ENCODE measurements at regions not wholly inside any gene's neighbourhood (a gene's known extent, or its start where the extent isn't known, plus 50 kb on each side); places are given as distances from the start of the nearest gene placed in this dataset.
"Not testable (repeated sequence)": the region's sequence is repeated elsewhere in the genome, so short reads cannot be mapped to it uniquely, and the experiment has no call there.

- H3K4me3 ChIP-seq (ENCODE audit: control insufficient read depth in 1 of 2, extremely low read depth in 1 of 2, low read length in 1 of 2), result no peak overlapping the region
- Mint-ChIP-seq H3K4me3 (no peak overlapping the region), H3K9me3 (peaks cover 7 to 23% (median 14%) of the 10 kb centered on the region in 3 donors), H3K27ac (no peak overlapping the region), H3K27me3 (no peaks in the 10 kb centered on the region), H3K4me1 (no peaks in the 10 kb centered on the region), H3K36me3 (no peaks in the 10 kb centered on the region)
- no peak overlapping the region for H3K27ac ChIP-seq (ENCODE audit: low read length)
- ATAC-seq (replicated peaks in 1 of 4) (no peak), DNase-seq (no peak)
- no peaks in the 10 kb centered on the region for H3K4me1 ChIP-seq (ENCODE audit: control insufficient read depth in 1 of 2, extremely low read depth in 1 of 2, insufficient read depth in 2 of 2, low read length in 2 of 2)
- H3K36me3 ChIP-seq (ENCODE audit: control insufficient read depth in 2 of 2, extremely low read depth in 1 of 2, insufficient read depth in 1 of 2, low read length in 1 of 2), result no peaks in the 10 kb centered on the region
- ChIA-PET CTCF (no interaction called here), POLR2A (no interaction called here)
- no peaks in the 10 kb centered on the region for H3K27me3 ChIP-seq (replicated peaks in 1 of 2; ENCODE audit: control insufficient read depth in 2 of 2, extremely low read depth in 1 of 2, insufficient read depth in 2 of 2, low read length in 1 of 2)
- WGBS (ENCODE audit: insufficient coverage), result 86% methylated on average over 6 of the region's 16 CpGs
- no peaks in the 10 kb centered on the region for H3K9me3 ChIP-seq
Observed at GRCh38 chr7:68185631-68186456, 1189.2 kb downstream of the TYW1 start.

GRCh38 chr7:68187532-68187931, 1190.9 kb downstream of the TYW1 start:
- POLR2A ChIA-PET, result no interaction called here
- H3K4me1 Mint-ChIP-seq, result no peaks in the 10 kb centered on the region

GRCh38 chr7:68192941-68193340, 1196.3 kb downstream of the TYW1 start:
- Histone ChIP-seq H3K27ac (ENCODE audit: low read length) (no peak overlapping the region), H3K36me3 (ENCODE audit: control insufficient read depth in 2 of 2, extremely low read depth in 1 of 2, insufficient read depth in 1 of 2, low read length in 1 of 2) (no peaks in the 10 kb centered on the region), H3K4me3 (ENCODE audit: control insufficient read depth in 1 of 2, extremely low read depth in 1 of 2, low read length in 1 of 2) (no peak overlapping the region), H3K4me1 (ENCODE audit: control insufficient read depth in 1 of 2, extremely low read depth in 1 of 2, insufficient read depth in 2 of 2, low read length in 2 of 2) (no peaks in the 10 kb centered on the region), H3K27me3 (replicated peaks in 1 of 2; ENCODE audit: control insufficient read depth in 2 of 2, extremely low read depth in 1 of 2, insufficient read depth in 2 of 2, low read length in 1 of 2) (no peaks in the 10 kb centered on the region), H3K9me3 (peaks cover under 1% of the 10 kb centered on the region)
- Mint-ChIP-seq H3K27me3 (no peaks in the 10 kb centered on the region), H3K4me3 (no peak overlapping the region), H3K9me3 (peaks cover 8 to 25% (median 21%) of the 10 kb centered on the region in 3 donors), H3K4me1 (no peaks in the 10 kb centered on the region), H3K27ac (no peak overlapping the region), H3K36me3 (no peaks in the 10 kb centered on the region)
- 72% methylated on average over 5 of the region's 5 CpGs for WGBS (ENCODE audit: insufficient coverage)
- POLR2A ChIA-PET, result no interaction called here
- CTCF ChIA-PET, result no interaction called here
- DNase-seq (no peak), ATAC-seq (replicated peaks in 1 of 4) (no peak)

More at GRCh38 chr7:68187532-68187931, 1190.9 kb downstream of the TYW1 start:
- WGBS (ENCODE audit: insufficient coverage), result 87% methylated on average over 6 of the region's 7 CpGs
- CTCF ChIA-PET, result no interaction called here
- Mint-ChIP-seq H3K27ac (no peak overlapping the region), H3K36me3 (no peaks in the 10 kb centered on the region), H3K9me3 (peaks cover 4 to 33% (median 17%) of the 10 kb centered on the region in 3 donors), H3K4me3 (no peak overlapping the region), H3K27me3 (no peaks in the 10 kb centered on the region)
- ATAC-seq (replicated peaks in 1 of 4), result no peak
- H3K27me3 ChIP-seq (replicated peaks in 1 of 2; ENCODE audit: control insufficient read depth in 2 of 2, extremely low read depth in 1 of 2, insufficient read depth in 2 of 2, low read length in 1 of 2), result no peaks in the 10 kb centered on the region
- H3K27ac ChIP-seq (ENCODE audit: low read length), result no peak overlapping the region
- H3K4me3 ChIP-seq (ENCODE audit: control insufficient read depth in 1 of 2, extremely low read depth in 1 of 2, low read length in 1 of 2), result no peak overlapping the region
- DNase-seq, result no peak
- H3K9me3 ChIP-seq, result no peaks in the 10 kb centered on the region
- H3K4me1 ChIP-seq (ENCODE audit: control insufficient read depth in 1 of 2, extremely low read depth in 1 of 2, insufficient read depth in 2 of 2, low read length in 2 of 2), result no peaks in the 10 kb centered on the region
- no peaks in the 10 kb centered on the region for H3K36me3 ChIP-seq (ENCODE audit: control insufficient read depth in 2 of 2, extremely low read depth in 1 of 2, insufficient read depth in 1 of 2, low read length in 1 of 2)

- peaks cover 13 to 26% (median 19%) of the 10 kb centered on the region in 3 donors for H3K9me3 Mint-ChIP-seq
Observed at GRCh38 chr7:68195642-68196041, 1199.0 kb downstream of the TYW1 start.

GRCh38 chr7:68200051-68200670, 1203.5 kb downstream of the TYW1 start:
- CTCF ChIA-PET, result no interaction called here
- H3K9me3 Mint-ChIP-seq, result peaks cover 20 to 23% (median 22%) of the 10 kb centered on the region in 3 donors
- Histone ChIP-seq H3K36me3 (ENCODE audit: control insufficient read depth in 2 of 2, extremely low read depth in 1 of 2, insufficient read depth in 1 of 2, low read length in 1 of 2) (no peaks in the 10 kb centered on the region), H3K27me3 (replicated peaks in 1 of 2; ENCODE audit: control insufficient read depth in 2 of 2, extremely low read depth in 1 of 2, insufficient read depth in 2 of 2, low read length in 1 of 2) (no peaks in the 10 kb centered on the region), H3K9me3 (peaks cover 2% of the 10 kb centered on the region), H3K4me3 (ENCODE audit: control insufficient read depth in 1 of 2, extremely low read depth in 1 of 2, low read length in 1 of 2) (no peak overlapping the region), H3K4me1 (ENCODE audit: control insufficient read depth in 1 of 2, extremely low read depth in 1 of 2, insufficient read depth in 2 of 2, low read length in 2 of 2) (no peaks in the 10 kb centered on the region), H3K27ac (ENCODE audit: low read length) (no peak overlapping the region)
- H3K4me1 Mint-ChIP-seq, result no peaks in the 10 kb centered on the region
- DNase-seq, result no peak
- H3K36me3 Mint-ChIP-seq, result no peaks in the 10 kb centered on the region
- WGBS (ENCODE audit: insufficient coverage), result 74% methylated on average over 7 of the region's 12 CpGs
- no peak for ATAC-seq (replicated peaks in 1 of 4)
- no peak overlapping the region for H3K27ac Mint-ChIP-seq
- no peaks in the 10 kb centered on the region for H3K27me3 Mint-ChIP-seq
- H3K4me3 Mint-ChIP-seq, result no peak overlapping the region
- POLR2A ChIA-PET, result no interaction called here

More at GRCh38 chr7:68195642-68196041, 1199.0 kb downstream of the TYW1 start:
- H3K4me3 ChIP-seq (ENCODE audit: control insufficient read depth in 1 of 2, extremely low read depth in 1 of 2, low read length in 1 of 2); H3K9me3 ChIP-seq; H3K27ac Mint-ChIP-seq; H3K27me3 Mint-ChIP-seq; H3K36me3 ChIP-seq (ENCODE audit: control insufficient read depth in 2 of 2, extremely low read depth in 1 of 2, insufficient read depth in 1 of 2, low read length in 1 of 2); DNase-seq; H3K4me1 ChIP-seq (ENCODE audit: control insufficient read depth in 1 of 2, extremely low read depth in 1 of 2, insufficient read depth in 2 of 2, low read length in 2 of 2); ATAC-seq (replicated peaks in 1 of 4); H3K4me3 Mint-ChIP-seq; H3K4me1 Mint-ChIP-seq; CTCF ChIA-PET; H3K27me3 ChIP-seq (replicated peaks in 1 of 2; ENCODE audit: control insufficient read depth in 2 of 2, extremely low read depth in 1 of 2, insufficient read depth in 2 of 2, low read length in 1 of 2); H3K27ac ChIP-seq (ENCODE audit: low read length); POLR2A ChIA-PET; H3K36me3 Mint-ChIP-seq: not testable (repeated sequence)
- no CpG with 5 or more reads among the region's 2 CpGs for WGBS (ENCODE audit: insufficient coverage)

- no peaks in the 10 kb centered on the region for H3K27me3 Mint-ChIP-seq
- no peaks in the 10 kb centered on the region for H3K4me1 Mint-ChIP-seq
- H3K9me3 Mint-ChIP-seq, result peaks cover 17 to 20% (median 18%) of the 10 kb centered on the region in 3 donors
- CTCF ChIA-PET, result no interaction called here
- no peak overlapping the region for H3K27ac Mint-ChIP-seq
- no peak overlapping the region for H3K4me3 Mint-ChIP-seq
- Histone ChIP-seq H3K9me3 (no peaks in the 10 kb centered on the region), H3K27ac (ENCODE audit: low read length) (no peak overlapping the region), H3K27me3 (replicated peaks in 1 of 2; ENCODE audit: control insufficient read depth in 2 of 2, extremely low read depth in 1 of 2, insufficient read depth in 2 of 2, low read length in 1 of 2) (no peaks in the 10 kb centered on the region), H3K36me3 (ENCODE audit: control insufficient read depth in 2 of 2, extremely low read depth in 1 of 2, insufficient read depth in 1 of 2, low read length in 1 of 2) (no peaks in the 10 kb centered on the region), H3K4me3 (ENCODE audit: control insufficient read depth in 1 of 2, extremely low read depth in 1 of 2, low read length in 1 of 2) (no peak overlapping the region), H3K4me1 (ENCODE audit: control insufficient read depth in 1 of 2, extremely low read depth in 1 of 2, insufficient read depth in 2 of 2, low read length in 2 of 2) (no peaks in the 10 kb centered on the region)
- DNase-seq (no peak), ATAC-seq (replicated peaks in 1 of 4) (no peak)
- POLR2A ChIA-PET, result no interaction called here
- no peaks in the 10 kb centered on the region for H3K36me3 Mint-ChIP-seq
- WGBS (ENCODE audit: insufficient coverage), result 75% methylated on average over 5 of the region's 8 CpGs
Observed at GRCh38 chr7:68203251-68203650, 1206.6 kb downstream of the TYW1 start.
